ENCODE measurements at regions not wholly inside any gene's neighbourhood (a gene's known extent, or its start where the extent isn't known, plus 50 kb on each side); places are given as distances from the start of the nearest gene placed in this dataset.

DNA sequence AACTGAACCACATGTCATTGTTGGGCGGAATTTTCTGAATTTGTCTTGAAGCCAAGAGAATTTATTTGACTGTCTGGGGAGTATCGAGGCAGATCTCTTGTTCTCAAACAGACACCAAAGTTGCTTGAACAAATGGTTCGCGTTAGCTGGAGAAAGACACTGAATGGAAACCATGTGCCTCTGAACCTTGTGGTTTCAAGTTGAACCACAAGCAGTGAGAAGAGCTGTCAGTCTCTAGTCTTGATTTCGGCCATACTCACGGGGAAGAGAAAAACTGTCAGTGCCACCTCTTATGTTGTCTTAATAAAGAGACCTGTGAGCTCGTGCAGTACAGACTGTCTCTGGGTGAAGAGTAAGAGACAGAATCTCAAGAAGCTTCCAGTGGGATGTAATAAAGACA is 886.5 kb upstream of the SOX9 start:
- peak; percentile 20 for DNase-seq (ENCODE audit: low read depth)

DNA sequence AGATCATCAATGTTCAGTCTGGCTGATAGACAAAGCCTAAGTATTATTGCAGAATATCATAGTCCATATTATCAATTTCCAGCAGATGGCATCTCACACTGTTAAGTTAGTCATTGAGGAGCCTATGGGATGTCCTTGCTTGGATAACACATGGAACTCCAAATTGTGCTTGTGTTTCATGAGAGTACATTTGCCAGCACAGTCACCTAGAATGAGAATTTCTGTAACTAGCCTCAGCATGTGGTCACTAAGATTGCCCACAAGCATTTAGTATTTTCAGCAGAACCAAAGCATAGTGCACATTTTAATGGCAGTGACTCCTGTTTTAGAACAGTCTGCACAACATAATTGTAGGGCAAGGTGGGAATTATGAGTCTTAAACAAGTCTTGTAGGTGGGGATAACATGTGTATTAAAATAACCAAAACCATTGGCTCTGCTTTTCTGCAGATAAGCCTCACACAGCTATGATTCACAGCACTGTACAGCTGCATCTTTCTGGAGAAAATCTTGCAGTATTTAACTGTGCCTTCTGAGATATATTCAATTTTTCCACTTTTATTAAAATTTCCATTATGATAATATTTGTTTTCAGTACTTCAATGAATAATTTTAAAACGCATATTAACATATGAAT is 882.8 kb upstream of the SOX9 start:
- peak; percentile 44 for DNase-seq (ENCODE audit: low read depth)

DNA sequence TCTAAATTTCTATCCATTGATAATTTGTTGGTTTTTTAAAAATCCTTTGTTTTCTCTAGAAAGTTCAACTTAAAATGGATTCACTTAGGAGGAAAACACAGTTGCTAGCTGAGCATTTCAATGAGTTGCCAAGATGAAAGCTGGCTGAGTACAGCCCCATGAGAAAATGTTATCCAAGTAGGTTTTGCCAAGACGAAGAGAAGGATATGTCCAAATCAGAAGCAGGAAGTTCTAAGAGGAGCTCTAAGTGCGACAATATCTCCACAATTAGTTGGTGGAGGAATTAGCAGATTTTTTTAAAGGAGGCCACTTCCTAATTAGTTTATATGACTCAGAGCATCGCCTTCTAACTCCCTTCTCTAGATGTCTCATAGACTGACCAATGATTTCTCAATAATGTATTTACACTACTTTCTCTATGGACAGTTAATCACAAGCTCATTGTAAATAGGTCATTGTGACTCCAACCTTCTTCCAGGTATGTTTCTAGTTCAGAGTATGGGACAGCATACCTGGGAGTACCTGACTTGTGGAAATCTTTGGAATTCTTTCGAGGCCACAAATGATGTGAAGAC is 873.3 kb upstream of the SOX9 start:
- DNase-seq (ENCODE audit: low read depth): no peak

DNA sequence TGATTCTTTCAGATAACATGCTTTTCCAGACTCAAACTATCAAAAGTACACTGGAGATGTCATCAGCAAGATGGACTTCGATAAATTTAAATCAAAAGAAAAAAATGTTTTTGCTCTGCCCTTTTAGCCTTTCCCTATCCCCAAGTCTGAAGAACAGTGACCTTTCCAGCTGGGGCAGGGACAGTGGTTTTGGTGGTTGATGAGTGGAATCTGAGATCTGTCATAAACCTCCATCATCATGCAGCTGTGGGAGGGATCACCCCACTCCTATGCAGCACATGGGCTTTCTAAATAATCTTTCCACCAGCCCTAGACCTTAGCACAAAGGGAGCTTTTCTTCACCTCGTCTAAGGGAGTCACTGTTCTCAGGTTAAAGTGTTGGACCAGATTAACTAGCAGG is 869.5 kb upstream of the SOX9 start:
- DNase-seq (ENCODE audit: low read depth): peak; percentile 81

DNA sequence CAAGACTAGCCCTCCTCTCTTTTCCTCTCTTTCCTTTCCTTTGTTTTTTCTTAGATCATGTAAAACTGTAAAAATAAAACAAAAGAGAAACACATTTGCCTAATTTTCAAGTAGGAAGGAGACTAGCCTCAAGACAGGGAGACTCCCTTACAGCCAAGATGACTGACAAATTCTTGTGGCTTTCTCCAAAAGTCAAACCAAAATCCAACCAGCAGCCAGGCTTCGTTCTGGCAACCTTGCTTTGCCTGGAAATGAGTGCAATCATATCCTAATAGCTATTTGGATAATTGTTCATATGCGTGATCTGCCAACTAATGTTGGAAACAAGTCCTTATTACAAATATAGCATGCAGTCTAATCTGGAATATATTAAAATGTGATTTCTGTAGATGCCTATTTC is 868.9 kb upstream of the SOX9 start:
- DNase-seq (ENCODE audit: low read depth): peak; percentile 51

DNA sequence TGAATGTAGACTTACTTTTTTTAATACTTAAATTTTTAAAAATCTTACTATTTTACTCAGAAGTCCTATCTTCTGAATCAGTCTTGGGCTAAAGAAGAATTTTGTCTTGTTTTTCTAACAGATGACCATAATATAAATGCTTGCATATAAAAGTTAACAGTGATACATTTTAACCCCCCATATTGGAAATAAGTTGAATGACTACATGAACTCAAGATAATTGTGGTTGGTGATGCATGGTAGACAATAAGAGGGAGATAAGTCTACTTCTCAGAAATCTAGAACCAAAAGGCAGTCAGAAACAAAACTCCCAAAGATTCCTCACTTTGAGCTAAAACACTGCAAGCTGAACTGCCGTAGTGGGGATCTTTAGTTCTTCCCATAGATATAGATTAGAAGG is 868.4 kb upstream of the SOX9 start:
- DNase-seq (ENCODE audit: low read depth): no peak

DNA sequence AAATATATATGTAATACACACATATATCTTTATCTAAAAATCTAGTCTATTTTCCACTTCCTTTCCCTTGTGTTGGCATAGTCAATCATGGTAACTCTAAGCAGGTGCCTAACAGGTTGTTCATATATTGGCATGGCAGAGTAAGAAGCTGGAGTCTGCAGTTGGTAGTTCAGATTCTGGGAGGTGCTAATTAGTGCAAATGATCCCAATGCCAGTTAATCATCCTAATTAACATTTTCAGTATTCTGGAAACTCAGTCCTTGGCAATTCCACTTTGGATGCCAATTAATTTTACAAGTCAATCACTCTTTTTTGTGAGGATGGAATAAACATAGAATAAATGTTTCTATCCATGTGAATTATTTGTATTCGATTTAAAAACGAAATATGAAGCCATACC is 863.7 kb upstream of the SOX9 start:
- no peak for DNase-seq (ENCODE audit: low read depth)

DNA sequence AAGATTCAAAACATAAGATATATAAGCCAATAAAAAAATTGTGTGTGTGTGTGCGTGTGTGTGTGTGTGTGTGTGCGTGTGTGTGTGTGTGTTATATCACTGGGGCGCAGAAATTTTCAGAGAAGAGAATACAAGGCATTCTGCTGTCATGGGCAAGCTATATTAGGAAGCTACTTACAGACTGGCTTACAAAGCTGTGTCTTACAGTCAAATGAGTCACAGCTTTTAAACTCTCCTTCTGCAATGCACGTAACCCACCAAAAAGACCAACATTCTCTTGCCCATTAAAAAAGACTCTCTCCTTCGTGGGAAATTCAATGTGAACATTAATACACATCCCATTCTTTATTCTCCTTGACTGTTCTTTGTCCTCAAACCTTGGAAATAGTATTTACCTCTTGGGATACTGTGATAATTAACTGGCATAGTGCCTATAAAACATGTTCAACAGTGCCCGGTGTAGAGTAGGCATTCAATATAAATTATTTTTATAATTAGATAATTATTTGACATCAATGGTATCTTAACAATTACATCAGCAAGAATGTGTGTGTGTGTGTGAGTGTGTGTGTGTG is 860.4 kb upstream of the SOX9 start:
- DNase-seq (ENCODE audit: low read depth): peak; percentile 18

DNA sequence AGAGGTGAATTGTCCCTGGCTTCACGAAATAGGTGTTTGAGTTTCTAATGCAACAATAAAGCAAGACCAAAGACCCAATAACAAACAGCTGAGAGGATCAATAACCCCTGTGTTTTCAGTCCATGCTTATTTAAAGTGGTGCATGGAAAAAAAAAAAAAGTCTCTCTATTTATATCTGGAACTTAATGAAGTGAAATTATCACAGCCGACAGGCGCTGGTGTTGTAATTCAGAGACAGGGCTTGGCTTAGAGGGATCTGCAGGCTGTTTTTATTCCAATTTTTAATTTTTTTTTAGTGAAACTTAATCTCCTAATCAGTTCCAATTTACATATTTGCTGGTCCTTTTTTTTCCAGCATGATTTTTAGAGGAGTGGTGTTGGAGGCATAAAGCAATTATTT is 858.2 kb upstream of the SOX9 start:
- no peak for DNase-seq (ENCODE audit: low read depth)

DNA sequence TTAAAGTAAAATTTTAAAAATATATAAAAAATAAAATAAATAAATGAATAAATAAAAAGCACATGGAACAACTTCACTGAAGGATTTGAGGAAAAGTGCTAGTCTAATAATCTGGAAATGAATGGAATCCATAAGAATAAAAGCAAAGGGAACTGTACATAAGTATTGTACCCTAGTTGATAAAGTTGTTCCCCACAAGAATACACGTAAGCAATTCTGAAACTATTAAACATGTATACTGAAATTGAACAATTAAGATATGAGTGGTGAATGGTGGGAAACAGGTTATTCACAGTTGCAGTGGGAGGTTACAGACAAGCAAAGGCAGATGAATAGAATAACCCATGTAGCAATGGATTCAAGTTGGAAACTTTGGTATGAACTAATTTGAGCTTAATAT is 853.2 kb upstream of the SOX9 start:
- no peak for DNase-seq (ENCODE audit: low read depth)

DNA sequence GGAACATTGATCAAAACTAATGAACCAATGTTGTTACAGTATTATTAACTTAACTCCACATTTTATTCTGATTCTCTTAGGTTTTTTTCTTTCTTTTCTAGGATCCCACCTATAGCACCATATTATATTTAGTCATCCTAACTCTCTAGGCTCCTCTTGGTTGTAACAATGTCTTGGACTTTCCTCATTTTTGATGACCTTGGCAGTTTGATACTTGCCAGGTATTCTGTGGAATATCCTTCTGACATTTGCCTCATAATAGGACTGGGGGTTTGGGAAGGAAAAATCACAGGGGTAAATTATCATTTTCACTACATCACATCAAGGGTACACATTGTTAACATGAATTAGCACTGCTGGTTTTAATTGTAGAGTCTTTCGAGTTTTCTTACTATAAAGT is 851.6 kb upstream of the SOX9 start:
- no peak for DNase-seq (ENCODE audit: low read depth)

DNA sequence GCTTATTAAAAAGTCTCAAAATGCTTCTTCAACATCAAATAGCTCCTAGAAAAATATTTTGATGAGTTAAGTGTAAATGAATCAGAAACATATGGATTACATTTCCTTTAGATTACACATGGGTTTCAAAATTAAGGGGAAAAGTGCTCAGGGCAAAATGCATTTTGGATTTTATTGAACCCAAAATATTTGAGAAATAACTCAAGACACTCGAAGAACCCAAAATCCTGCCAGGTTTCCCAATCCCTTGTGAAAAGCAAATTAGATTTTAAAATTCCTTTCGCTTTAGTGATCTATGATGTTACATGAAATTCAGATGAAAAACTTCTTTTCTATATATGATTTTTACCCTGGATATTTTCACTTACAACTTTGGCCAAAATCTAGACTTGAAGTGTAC is 847.4 kb upstream of the SOX9 start:
- no peak for DNase-seq (ENCODE audit: low read depth)

DNA sequence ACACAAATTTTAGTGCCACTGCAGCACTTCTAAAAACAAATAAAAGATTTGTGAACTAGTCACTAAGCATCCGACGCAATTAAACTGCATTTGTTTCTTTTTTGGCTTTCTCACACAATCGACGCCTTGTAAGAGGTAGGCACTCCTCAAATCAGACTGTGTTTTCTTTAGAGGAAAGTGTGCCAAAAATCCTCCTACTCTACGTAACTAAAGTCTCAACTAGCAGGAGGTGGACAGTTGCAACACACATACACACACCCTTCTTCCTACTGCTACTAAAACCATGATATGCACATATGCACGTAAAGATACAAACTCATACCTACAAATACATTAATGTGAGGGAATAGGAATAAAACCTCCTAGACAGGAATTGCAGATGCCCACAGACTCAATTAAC is 844.7 kb upstream of the SOX9 start:
- no peak for DNase-seq (ENCODE audit: low read depth)

DNA sequence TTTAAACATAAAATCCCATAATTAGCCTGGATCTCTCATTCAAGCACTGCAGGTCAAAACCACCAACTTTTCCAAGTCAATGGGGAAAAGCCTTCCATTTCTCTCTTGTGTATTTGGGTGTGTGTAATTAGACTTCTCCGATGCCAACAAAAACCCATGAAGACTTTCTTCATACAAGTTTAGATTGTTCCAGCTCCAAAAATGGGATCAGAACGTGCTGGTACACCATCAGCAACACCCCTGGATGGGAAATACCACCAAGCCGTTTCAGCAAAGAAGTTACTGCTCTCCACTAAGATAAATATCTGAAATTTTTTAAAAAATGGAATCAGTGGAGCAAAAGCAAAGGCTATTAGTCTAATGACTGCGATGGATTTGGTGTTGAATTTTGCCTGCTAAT is 837.3 kb upstream of the SOX9 start:
- DNase-seq (ENCODE audit: low read depth): no peak

DNA sequence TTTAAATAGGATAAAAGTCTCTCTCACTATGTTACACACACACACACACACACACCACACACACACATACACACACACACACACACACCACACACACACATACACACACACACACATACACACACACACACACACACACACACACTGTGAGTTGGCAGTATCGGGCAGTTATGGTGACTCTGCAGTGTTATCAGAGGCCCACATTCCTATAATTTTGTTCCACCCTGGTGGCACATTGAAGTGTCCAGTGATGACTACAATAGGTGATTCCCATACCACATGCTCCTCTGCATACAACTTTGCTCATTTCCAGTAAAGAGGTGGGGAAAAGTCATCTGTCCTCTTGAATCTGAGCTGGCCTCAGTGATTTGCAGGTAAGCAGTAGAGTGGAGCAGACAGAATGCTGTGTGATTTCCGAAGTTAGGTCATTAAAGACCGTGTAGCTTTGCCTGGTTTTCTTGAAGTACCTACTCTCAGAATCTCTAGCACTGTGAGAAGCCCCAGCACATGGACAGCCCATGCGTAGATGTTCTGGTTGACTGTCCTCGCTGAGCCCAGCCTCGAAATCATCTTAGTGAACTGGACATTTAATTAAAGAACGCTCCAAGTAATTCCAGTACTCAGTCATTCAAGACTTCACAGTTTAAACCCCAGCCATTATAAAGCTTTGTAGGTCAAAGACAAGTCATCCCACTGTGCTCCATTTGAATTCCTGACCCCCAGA is 836.6 kb upstream of the SOX9 start:
- no peak for DNase-seq (ENCODE audit: low read depth)

DNA sequence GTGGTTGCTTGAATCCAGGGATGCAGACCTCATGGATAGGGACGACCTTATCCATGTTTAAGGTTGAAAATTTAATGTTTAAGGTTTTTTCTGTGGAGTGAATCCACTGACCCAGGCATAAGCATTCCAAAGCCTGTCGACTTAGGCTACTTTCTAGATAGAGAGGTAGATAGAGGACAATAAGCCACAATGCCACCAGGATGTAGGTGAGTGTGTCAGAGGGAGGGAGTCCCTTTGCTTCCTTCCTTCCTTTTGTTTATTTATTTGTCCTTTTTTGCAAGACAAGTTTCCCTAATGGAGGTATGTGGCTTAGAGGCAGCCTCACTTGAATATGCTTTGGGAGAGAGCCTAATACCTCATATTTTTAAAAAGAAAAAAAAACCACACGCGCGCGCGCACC is 834.2 kb upstream of the SOX9 start:
- no peak for DNase-seq (ENCODE audit: low read depth)

DNA sequence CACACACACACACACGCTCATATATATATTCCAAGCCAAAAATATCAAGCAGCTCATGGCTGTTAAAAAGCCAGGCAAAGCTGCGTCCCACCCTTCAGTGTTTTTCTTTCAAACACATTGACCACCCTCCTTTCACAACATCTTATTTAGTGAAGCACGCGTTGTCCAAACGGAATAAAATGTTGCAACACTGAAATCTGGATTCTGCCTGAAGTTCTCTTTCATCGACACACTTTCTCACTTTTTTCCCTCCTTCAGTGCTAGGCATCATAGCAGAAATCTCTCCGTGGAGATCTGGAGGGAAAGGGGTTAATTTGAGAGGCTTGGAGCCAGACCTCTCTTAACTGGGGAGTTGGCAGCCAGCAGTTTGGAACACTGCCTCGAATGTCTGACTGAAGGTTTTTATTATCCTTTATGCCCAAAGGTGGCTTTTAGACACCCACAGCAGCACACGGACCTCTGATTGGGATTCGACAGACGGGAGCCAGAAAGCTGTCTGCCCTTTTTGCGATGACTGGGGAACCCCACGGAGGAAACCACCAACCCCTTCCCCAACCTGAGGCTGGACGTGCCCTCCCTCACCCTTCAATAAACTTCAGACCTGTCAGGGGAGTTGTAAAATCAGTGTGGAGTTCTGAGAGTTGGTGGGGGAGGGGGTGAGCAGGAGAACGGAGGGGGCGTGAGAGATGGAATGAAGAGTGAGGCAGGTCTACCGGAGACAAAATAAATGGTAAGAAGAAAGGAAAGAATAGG is 833.6 kb upstream of the SOX9 start:
- DNase-seq (ENCODE audit: low read depth): no peak

DNA sequence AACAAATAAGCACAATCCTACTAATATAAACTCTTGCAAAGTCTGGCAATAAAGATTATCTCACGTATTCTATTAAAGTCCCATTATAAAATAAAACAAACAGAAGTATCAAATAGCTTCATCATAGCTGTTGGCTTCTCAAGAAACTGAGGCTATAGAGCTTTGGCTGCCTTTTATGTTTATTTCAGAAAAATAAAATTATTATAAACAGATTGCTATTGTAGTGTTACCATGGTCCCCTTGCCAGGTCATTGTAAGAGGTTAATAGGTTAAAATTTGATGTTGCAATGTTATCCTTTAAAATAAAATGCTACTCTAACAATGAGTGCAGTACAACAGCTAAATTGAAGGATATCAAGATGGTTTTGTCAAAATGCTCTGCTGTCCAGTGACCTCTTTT is 828.8 kb upstream of the SOX9 start:
- DNase-seq (ENCODE audit: low read depth): no peak

DNA sequence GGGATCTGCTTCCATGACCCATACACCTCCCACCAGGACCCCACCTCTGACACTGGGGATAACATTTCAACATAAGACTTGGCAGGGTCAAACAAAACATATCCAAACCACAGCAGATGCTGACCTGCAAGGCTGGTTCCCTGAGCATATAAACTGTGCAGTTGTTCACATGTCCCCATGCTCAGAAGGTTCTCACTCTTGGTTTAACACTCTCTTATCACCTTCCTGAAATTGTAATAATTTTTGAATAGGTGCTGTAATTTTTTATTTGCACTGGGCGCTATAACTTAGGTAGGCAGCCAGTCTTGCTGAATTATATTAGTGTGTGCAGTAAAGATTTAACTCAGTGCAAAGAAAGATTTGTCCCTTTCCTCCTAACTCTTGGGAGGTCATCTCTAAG is 824.8 kb upstream of the SOX9 start:
- DNase-seq (ENCODE audit: low read depth): no peak

DNA sequence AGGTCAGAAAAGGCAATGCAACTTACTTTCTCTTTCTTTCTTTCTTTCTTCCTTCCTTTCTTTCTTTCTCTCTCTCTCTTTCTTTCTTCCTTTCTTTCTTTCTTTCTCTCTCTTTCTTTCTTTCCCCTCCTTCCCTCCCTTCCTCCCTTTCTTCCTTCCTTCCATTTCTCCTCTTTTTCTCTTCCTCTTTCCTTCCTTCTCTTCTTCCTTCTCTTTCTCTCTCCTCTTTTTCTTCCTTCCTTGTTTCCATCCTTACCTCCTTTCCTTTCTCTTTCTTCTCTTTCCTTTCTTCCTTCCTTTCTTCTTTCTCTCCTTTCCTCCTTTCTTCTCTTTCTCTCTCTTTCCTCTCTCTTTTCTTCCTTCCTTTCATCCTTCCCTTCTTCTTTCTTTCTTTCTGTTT is 819.8 kb upstream of the SOX9 start:
- DNase-seq (ENCODE audit: low read depth): no peak

DNA sequence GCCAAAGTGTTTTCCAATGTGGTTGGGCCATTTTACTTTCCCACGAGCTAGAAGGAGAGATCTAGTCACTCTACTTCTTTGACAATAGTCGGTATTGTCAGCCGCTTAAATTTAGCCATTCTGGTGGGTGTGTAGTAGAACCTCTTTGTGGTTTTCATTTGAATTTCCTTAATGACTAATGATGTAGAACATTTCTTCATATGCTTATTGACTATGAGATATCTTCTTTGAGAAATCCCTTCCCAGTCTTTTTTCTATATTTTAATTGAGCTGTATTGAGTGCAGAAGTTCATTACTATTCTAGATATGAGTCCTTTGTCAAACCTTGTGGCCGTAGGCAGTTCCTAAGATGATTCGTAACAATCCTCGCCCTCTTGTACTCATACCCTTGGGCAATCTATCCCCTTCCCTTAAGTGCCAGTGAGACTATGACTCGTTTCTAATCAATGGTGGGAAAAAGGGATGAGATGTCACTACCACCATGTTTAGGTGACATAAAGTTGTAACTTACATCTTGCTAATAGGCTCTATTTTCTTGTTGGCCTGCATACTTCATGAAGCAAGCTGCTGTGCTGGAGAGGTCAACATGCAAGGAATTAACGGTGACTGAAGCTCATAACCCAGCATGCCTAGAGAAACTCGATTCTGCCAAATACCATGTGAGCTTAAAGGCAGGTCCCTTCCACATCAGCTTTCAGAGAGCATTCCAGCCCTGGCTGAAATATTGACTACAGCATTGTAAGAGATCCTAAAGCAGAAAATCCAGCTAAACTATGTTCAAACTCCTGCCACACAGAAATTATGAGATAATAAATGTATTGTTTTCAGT is 817.9 kb upstream of the SOX9 start:
- no peak for DNase-seq (ENCODE audit: low read depth)
